ENCODE measurements at regions not wholly inside any gene's neighbourhood (a gene's known extent, or its start where the extent isn't known, plus 50 kb on each side); places are given as distances from the start of the nearest gene placed in this dataset.

DNA sequence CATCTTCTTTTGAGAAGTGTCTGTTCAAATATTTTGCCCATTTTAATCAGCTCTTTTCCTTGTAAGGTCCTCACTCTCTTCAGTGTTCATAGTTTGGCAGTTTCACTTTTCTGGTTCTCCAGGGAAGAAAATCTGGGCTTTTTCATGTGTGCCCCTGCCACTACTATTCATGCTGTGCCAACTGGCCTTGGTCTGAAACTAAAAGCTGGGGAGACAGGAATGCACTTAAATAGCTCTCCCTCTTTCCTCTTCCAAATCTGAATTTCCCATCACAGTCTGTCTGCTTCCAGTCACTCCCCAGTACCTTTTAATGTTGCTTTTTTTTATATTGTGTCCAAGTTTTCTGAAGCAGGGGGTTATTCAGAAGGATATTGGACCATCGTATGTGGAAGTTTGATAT is 574.3 kb upstream of the POU3F3 start:
- no peak for DNase-seq
- Histone ChIP-seq H3K27me3 (no peaks in the 10 kb centered on the region), H3K4me1 (no peaks in the 10 kb centered on the region), H3K27ac (no peak overlapping the region), H3K36me3 (no peaks in the 10 kb centered on the region), H3K4me3 (no peak overlapping the region), H3K9me3 (no peaks in the 10 kb centered on the region)
- TF ChIP-seq, protein P1, sequence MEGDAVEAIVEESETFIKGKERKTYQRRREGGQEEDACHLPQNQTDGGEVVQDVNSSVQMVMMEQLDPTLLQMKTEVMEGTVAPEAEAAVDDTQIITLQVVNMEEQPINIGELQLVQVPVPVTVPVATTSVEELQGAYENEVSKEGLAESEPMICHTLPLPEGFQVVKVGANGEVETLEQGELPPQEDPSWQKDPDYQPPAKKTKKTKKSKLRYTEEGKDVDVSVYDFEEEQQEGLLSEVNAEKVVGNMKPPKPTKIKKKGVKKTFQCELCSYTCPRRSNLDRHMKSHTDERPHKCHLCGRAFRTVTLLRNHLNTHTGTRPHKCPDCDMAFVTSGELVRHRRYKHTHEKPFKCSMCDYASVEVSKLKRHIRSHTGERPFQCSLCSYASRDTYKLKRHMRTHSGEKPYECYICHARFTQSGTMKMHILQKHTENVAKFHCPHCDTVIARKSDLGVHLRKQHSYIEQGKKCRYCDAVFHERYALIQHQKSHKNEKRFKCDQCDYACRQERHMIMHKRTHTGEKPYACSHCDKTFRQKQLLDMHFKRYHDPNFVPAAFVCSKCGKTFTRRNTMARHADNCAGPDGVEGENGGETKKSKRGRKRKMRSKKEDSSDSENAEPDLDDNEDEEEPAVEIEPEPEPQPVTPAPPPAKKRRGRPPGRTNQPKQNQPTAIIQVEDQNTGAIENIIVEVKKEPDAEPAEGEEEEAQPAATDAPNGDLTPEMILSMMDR (IDR thresholded peaks at IDR 0.05), result no peak
- ATAC-seq, result no peak
- intact Hi-C loops (cut with DNase I), result no loop called here
- 85% methylated on average over 1 of the region's 1 CpG for WGBS, 2 donors

DNA sequence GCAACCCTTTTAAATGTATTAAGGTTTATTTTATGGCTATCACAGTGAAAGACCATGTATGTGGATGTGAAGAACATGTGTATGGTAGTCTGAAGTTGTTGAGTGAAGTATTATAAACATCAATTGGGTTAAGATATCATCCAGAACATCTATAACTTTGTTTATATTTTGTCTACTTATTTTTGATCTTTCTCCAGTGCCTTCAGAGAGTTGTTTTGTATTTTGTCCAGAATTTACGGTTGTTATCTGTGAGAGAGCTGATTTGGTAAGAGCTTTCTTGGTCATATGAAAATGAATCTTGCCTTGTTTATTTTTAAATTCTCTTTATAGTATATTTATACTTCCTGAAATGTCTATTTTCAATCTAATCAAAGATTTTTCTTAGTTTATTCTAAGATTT is 573.7 kb upstream of the POU3F3 start:
- no peak overlapping the region for H3K27ac ChIP-seq
- ATAC-seq (no peak), DNase-seq (no peak)
- no peaks in the 10 kb centered on the region for H3K9me3 ChIP-seq
- H3K36me3 ChIP-seq, result no peaks in the 10 kb centered on the region
- WGBS, 2 donors, result 74 to 76% methylated on average over 1 of the region's 1 CpG
- intact Hi-C loops (cut with DNase I), result no loop called here
- TF ChIP-seq, protein P1 (IDR thresholded peaks at IDR 0.05), result no peak
- H3K4me3 ChIP-seq, result no peak overlapping the region
- H3K4me1 ChIP-seq, result no peaks in the 10 kb centered on the region
- no peaks in the 10 kb centered on the region for H3K27me3 ChIP-seq

DNA sequence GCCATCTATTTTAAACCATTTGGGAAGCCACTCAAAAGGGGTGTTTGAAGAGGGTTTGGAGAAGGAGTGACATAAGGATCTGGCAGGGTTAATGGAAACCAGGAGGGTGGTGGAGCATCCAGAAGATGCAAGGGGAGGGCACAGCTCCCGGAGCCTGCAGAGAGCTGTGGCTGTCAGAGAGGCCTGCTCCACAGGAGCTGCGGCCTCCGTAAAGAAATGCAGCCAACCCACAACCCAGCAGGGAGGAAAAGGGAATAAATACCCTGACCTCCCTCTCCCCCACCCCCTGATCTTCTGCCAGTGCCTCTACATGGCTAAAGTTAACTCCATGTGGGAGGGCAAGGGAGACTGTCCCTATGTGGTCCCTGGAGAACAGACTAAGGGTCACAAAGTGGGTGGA is 567.1 kb upstream of the POU3F3 start:
- Histone ChIP-seq H3K4me3 (no peak overlapping the region), H3K27ac (no peak overlapping the region), H3K4me1 (no peaks in the 10 kb centered on the region), H3K9me3 (no peaks in the 10 kb centered on the region), H3K27me3 (peaks cover 0 to 3% (median 0%) of the 10 kb centered on the region in 7 donors), H3K36me3 (no peaks in the 10 kb centered on the region)
- WGBS, 2 donors, result 35 to 37% methylated on average over 3 of the region's 3 CpGs
- TF ChIP-seq, protein P1 (IDR thresholded peaks at IDR 0.05), result no peak
- no peak for DNase-seq
- intact Hi-C loops (cut with DNase I), result no loop called here
- no peak for ATAC-seq

DNA sequence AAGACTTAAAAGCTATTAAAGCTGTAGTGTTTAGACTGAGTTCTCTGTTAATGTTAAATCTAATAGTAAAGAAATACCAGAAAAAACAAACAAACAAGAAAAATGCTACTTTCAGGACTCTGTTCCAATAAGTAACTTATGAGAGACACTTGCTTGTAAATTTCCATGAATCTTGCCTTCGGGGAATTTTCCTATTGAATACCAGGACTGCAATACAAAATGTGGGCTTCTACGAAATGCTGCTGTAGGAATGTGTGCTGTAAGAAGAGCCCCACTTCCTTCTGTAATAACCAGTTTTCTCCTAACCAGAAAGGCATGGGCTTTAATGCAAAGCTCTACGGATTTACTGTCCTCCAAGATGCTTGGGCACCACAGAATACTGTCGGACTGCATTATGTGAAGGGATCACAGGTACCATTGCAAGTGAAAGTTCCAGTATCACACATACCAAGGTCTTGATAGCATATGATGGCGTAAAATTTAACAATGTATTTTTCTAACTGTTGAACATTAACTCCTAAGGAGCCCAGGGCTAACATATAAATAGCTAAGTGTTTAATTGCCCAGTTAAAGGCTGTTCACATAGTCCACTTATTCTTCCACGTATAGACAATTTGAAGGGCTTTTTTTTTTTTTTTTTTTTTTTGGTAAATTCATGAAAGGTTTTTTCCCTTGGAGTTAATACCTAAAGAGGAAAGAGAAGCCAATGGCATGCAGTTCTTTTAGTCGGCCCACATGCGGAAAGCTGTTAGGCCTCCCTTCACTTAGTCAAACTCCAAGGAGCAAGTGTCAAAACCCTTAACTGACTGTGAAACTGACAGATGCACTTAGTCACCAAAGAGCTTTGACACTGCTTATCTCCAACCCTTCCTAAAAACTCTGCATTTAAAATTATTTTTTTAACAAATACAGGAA is 564.0 kb upstream of the POU3F3 start:
- no peak overlapping the region for H3K4me3 ChIP-seq
- WGBS, 2 donors, result 74% methylated on average over 8 of the region's 8 CpGs
- H3K27me3 ChIP-seq, result peaks cover 0 to 3% (median 0%) of the 10 kb centered on the region in 7 donors
- H3K27ac ChIP-seq, result no peak overlapping the region
- TF ChIP-seq, protein P1 (IDR thresholded peaks at IDR 0.05), result no peak
- intact Hi-C loops (cut with DNase I), result no loop called here
- DNase-seq (no peak), ATAC-seq (no peak)
- H3K9me3 ChIP-seq, result no peaks in the 10 kb centered on the region
- H3K4me1 ChIP-seq, result no peaks in the 10 kb centered on the region
- H3K36me3 ChIP-seq, result no peaks in the 10 kb centered on the region

Measured in heart right ventricle (tissue), 16 donors.